Stomach (tissue), 8 donors: ENCODE measurements at regions not wholly inside any gene's neighbourhood (a gene's known extent, or its start where the extent isn't known, plus 50 kb on each side); places are given as distances from the start of the nearest gene placed in this dataset.

Experiments used
- DNase-seq, 2 donors: peaks; one replicate each; pipeline versions ENCODE4 v3.0.0 to v3.0.0-alpha.2; 2013 to 2019
- H3K27ac ChIP-seq, 5 donors: fragments of 200-600 bp in 4 of 5; sonication (generic) in 4 of 5; one replicate each; pipeline ENCODE4 v1.5.1; 2013 to 2019; ENCODE audit warnings: mild to moderate bottlenecking in 1 of 5, moderate library complexity in 1 of 5
- H3K27me3 ChIP-seq, 3 donors: fragments of 200-600 bp; sonication (generic); one replicate each; pipeline ENCODE4 v1.5.1; 2017 to 2019; ENCODE audit warnings: mixed run types in 1 of 3
- H3K36me3 ChIP-seq, 4 donors: fragments of 200-600 bp; sonication (generic); 1 replicate in 3 of 4; 2 replicates in 1 of 4; pipeline ENCODE4 v1.5.1; 2016 to 2019
- H3K4me1 ChIP-seq, 4 donors: fragments of 200-600 bp; sonication (generic); one replicate each; pipeline ENCODE4 v1.5.1; 2016 to 2019
- H3K4me3 ChIP-seq, 4 donors: fragments of 200-600 bp; sonication (generic) in 3 of 4; one replicate each; pipeline ENCODE4 v1.5.1; 2016 to 2019; ENCODE audit warnings: mild to moderate bottlenecking in 1 of 4
- H3K9me3 ChIP-seq, 4 donors: fragments of 200-600 bp; sonication (generic); one replicate each; pipeline ENCODE4 v1.5.1; 2016 to 2019
- CTCF ChIP-seq, 7 experiments: fragments of 450-650 bp in 4 of 7; fragments of 200-600 bp in 3 of 7; sonication (generic) in 3 of 7; IDR thresholded peaks; one replicate each; pipeline ENCODE4 v1.5.1; 2016 to 2019; ENCODE audit warnings: antibody characterized with exemption in 7 of 7, control low read depth in 2 of 7, mild to moderate bottlenecking in 1 of 7
- EP300 ChIP-seq: sonication (generic); formaldehyde crosslinking; IDR thresholded peaks from one replicate; pipeline ENCODE4 v1.6.1; 2017; ENCODE audit warnings: antibody characterized with exemption
- POLR2A ChIP-seq, 4 donors: fragments of 450-650 bp; IDR thresholded peaks; one replicate each; pipeline ENCODE4 v1.6.1; 2016; ENCODE audit warnings: antibody characterized with exemption in 4 of 4, control low read depth in 2 of 4, mild to moderate bottlenecking in 1 of 4, moderate library complexity in 1 of 4
- POLR2AphosphoS5 ChIP-seq, 3 donors: sonication (generic); formaldehyde crosslinking; IDR thresholded peaks; one replicate each; pipeline ENCODE4 v1.6.1; 2016; ENCODE audit warnings: antibody characterized with exemption in 3 of 3
- WGBS, 5 donors: extraction: QIAGEN DNeasy Blood & Tissue Kit in 3 of 5; methylation state at CpG; one replicate each; pipeline versions ENCODE4 v1.1.5 to v1.1.7; 2013 to 2018; 5-methylcytosine and 5-hydroxymethylcytosine counted together
- intact Hi-C: fragments of 100-400 bp; cut with DNase I; formaldehyde crosslinking; loops from one replicate; pipeline ENCODE4 v1.15.1; 2023; ENCODE audit warnings: low total_unique reads
- donor health status: healthy with polysubstance abuse.
- donor health status: Bipolar disorder and iron deficiency.
- donor health status: healthy.

GRCh38 chr14:83757916-83758315 lies 1772.0 kb upstream of the FLRT2 start:
- no peaks in the 10 kb centered on the region for H3K27me3 ChIP-seq
- WGBS, 5 donors = 65 to 82% (median 72%) methylated on average over 3 of the region's 3 CpGs
- no peaks in the 10 kb centered on the region for H3K9me3 ChIP-seq
- peak in 1 of 2 donors; percentile 22 for DNase-seq
- intact Hi-C loops = no loop called here
- H3K4me3 ChIP-seq = no peak overlapping the region
- no peaks in the 10 kb centered on the region for H3K4me1 ChIP-seq
- TF ChIP-seq CTCF (IDR thresholded peaks at IDR 0.05) (no peak), EP300 (no peak), POLR2AphosphoS5 (IDR thresholded peaks at IDR 0.05) (no peak), POLR2A (IDR thresholded peaks at IDR 0.05) (no peak)
- no peak overlapping the region for H3K27ac ChIP-seq
- no peaks in the 10 kb centered on the region for H3K36me3 ChIP-seq

- TF ChIP-seq CTCF (IDR thresholded peaks at IDR 0.05) = no peak
- no peak for TF ChIP-seq EP300
- no peak for TF ChIP-seq POLR2A (IDR thresholded peaks at IDR 0.05)
- TF ChIP-seq POLR2AphosphoS5 (IDR thresholded peaks at IDR 0.05) = no peak
- no peak overlapping the region for H3K27ac ChIP-seq
- intact Hi-C loops = no loop called here
- 64 to 84% (median 80%) methylated on average over 8 of the region's 8 CpGs for WGBS, 5 donors
- no peaks in the 10 kb centered on the region for H3K27me3 ChIP-seq
- no peak for DNase-seq
- no peaks in the 10 kb centered on the region for H3K36me3 ChIP-seq
- H3K9me3 ChIP-seq = no peaks in the 10 kb centered on the region
- H3K4me1 ChIP-seq = no peaks in the 10 kb centered on the region
- no peak overlapping the region for H3K4me3 ChIP-seq
Measured at GRCh38 chr14:83764656-83765599, 1765.0 kb upstream of the FLRT2 start.

GRCh38 chr14:83777516-83777915 lies 1752.4 kb upstream of the FLRT2 start:
- WGBS, 5 donors = 63 to 89% (median 79%) methylated on average over 1 of the region's 1 CpG
- no peaks in the 10 kb centered on the region for H3K4me1 ChIP-seq
- H3K27me3 ChIP-seq = no peaks in the 10 kb centered on the region

GRCh38 chr14:83779266-83779665 lies 1750.7 kb upstream of the FLRT2 start:
- DNase-seq = no peak
- 50 to 69% (median 53%) methylated on average over 2 of the region's 2 CpGs for WGBS, 5 donors
- Histone ChIP-seq H3K36me3 (no peaks in the 10 kb centered on the region), H3K27me3 (no peaks in the 10 kb centered on the region), H3K27ac (no peak overlapping the region), H3K9me3 (no peaks in the 10 kb centered on the region), H3K4me3 (no peak overlapping the region), H3K4me1 (no peaks in the 10 kb centered on the region)
- intact Hi-C loops = no loop called here
- TF ChIP-seq CTCF (IDR thresholded peaks at IDR 0.05) (no peak), POLR2A (IDR thresholded peaks at IDR 0.05) (no peak), POLR2AphosphoS5 (IDR thresholded peaks at IDR 0.05) (no peak), EP300 (no peak)

More at GRCh38 chr14:83777516-83777915, 1752.4 kb upstream of the FLRT2 start:
- no peaks in the 10 kb centered on the region for H3K9me3 ChIP-seq
- H3K36me3 ChIP-seq = no peaks in the 10 kb centered on the region
- H3K4me3 ChIP-seq = no peak overlapping the region
- TF ChIP-seq POLR2A (IDR thresholded peaks at IDR 0.05) = no peak
- TF ChIP-seq EP300 = no peak
- TF ChIP-seq CTCF (IDR thresholded peaks at IDR 0.05) = no peak
- TF ChIP-seq POLR2AphosphoS5 (IDR thresholded peaks at IDR 0.05) = no peak
- no peak for DNase-seq
- no peak overlapping the region for H3K27ac ChIP-seq
- intact Hi-C loops = no loop called here
